ENCODE measurements at regions not wholly inside any gene's neighbourhood (a gene's known extent, or its start where the extent isn't known, plus 50 kb on each side); places are given as distances from the start of the nearest gene placed in this dataset.
A peak's percentile ranks its signal among the peaks of the same experiment; 100 is the strongest.
"Not testable (repeated sequence)": the region's sequence is repeated elsewhere in the genome, so short reads cannot be mapped to it uniquely, and the experiment has no call there.

DNA sequence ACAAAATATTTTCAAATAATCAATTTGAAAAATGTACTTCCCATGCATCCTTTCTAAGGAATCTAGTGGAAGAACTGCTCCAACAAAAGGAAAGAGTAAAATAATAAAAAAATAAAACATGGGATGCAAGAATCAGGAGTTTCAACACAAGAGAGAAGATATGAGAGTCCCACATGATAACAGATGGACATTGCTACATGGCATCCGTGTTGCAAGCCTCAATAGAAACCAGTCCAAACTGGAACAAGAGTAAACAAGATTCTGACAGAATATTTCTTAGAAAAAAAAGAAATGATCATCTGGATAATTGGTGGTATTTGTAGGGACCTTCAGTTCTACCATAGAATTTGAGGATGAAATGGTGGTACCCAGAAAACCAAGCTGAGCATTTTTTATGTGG, 186.8 kb downstream of the FRK start:
- no peak for DNase-seq (ENCODE audit: low read depth in 2 of 2)

DNA sequence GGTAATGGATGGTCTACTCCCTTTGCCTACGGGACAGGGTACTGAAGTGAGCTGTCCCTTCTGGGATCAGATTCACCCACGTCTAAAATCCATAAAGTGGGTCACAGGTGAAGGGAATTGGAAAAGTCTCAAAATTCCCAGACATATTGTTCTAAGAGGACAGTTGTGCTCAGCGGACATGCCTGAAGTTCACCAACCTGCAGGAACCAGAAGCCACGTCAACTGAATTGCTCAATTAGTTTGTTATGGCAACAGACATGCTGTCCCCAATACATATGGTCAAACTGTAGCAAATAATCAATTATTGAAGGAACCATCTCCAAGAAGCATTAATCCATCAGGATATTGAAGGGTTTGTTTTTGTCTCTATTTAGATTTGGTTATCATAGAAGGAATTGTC, 190.2 kb downstream of the FRK start:
- no peak for DNase-seq (ENCODE audit: low read depth in 2 of 2)

DNA sequence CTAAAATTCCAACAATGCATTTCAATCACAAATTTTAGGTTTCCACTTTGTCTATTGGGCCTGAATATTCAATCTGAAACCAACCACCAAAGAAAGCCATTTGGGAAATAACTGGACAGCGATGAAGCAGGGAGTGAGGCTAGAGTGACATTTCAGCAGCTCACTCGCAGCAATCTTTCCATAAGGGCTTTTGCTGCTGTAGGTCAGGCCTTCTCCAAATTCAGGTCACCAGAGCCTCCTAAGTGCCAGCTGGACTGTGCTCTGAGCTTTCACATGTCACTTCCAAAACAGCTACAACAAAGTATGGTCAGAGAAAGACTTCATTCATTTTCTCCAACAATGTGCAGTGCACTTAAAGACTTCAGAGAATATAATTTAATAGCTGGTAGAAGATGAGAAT, 194.8 kb downstream of the FRK start:
- no peak for DNase-seq (ENCODE audit: low read depth in 2 of 2)

- no peak for DNase-seq (ENCODE audit: low read depth in 2 of 2)
Measured at GRCh38 chr6:115863211-115863610, 197.5 kb downstream of the FRK start.

DNA sequence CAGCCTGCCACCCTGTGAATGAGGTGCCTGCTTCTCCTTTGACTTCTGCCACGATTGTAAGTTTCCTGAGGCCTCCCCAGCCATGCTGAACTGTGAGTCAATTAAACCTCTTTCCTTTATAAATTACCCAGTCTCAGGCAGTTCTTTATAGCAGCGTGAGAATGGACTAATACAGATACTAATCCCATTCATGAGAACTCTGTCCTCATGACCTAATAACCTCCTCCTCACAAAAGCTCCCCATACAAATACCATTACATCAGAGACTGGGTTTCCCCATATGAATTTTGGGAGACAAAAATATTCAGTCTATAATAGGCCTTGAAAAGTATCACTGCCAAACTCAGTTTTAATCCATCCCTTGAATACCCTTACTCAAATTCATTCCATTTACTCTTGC, 199.0 kb downstream of the FRK start:
- not testable (repeated sequence) for DNase-seq (ENCODE audit: low read depth in 2 of 2)

- DNase-seq (ENCODE audit: low read depth in 2 of 2): not testable (repeated sequence)
Measured at GRCh38 chr6:115859577-115859976, 201.1 kb downstream of the FRK start.

- no peak for DNase-seq (ENCODE audit: low read depth in 2 of 2)
Measured at GRCh38 chr6:115854866-115855665, 205.6 kb downstream of the FRK start.

- no peak for DNase-seq (ENCODE audit: low read depth in 2 of 2)
Measured at GRCh38 chr6:115847671-115848070, 213.0 kb downstream of the FRK start.

DNA sequence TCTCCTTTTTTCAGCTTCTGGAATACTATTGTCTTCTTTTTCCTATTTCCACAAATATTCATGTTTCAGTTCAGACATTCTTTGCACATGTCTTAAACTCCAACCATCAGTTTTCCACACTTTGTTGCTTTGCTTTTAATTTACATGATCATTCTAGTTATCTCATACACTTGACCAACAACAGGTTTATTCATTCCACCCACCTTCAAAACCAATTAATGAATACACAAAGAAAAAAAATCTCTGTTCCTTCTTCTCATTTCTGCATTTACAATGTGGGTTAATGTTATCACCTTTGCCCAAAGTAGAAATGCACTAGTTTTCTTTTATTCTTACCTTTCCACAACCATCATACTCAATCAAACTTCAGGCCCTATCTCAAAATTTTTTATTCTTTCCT, 216.7 kb downstream of the FRK start:
- no peak for DNase-seq (ENCODE audit: low read depth in 2 of 2)

- DNase-seq (ENCODE audit: low read depth in 2 of 2): no peak
Measured at GRCh38 chr6:115842338-115842737, 218.4 kb downstream of the FRK start.

DNA sequence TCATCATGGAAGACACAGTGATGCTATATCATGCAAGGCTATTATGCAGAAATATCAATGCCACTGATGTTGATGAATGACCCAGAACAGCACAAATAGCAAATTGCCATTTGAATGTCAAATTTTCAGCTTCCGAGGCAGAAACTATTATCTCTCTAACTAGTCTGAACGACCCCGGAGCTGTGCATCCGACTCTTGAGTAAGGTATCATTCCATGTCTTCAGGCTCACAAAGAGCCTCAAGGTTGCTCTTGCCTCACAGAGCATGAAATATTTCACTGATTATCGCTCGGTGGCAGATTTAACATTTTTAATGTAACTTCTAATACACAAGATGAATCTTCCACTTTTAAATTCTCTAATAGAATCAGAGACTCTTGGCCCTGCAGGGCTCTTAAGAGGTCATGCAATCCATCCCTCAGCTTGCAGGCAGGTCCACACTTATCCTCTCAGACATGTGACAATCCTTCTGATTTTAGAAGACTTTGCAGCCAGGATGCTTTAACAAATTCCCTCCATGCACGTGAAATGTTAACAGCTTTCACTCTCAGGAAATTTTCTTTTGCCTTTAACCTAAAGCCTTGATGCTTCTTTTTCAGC, 221.0 kb downstream of the FRK start:
- no peak for DNase-seq (ENCODE audit: low read depth in 2 of 2)

DNA sequence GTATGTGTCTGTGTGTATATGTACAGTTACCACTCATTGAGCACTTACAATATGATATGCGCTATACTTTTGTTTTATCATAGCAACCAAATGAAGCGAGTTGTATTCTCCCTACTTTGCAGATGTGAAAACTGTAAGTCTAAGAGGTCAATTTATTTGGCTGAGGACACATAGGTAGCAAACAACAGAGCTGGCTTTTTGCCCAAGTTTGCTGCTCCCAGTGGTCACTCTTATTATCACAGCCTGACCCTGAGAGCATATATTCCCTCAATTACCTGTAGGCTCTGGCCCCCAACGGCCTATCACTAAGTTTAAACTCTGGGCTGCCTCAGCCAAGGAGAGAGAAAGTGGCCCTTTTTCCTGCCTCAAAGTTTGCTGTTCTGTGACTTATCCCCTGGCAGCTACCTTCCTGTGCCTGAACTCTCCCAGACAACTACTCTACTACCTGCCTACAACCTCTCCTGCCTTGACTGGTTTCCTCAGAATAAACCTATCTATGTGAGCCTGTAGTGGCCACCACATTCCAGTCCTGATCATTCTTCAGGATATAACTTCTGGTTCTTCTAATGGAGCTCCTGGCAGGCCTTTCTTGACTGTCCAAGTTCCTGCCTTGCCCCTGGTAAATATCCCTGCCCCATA, 221.8 kb downstream of the FRK start:
- peak; percentile 1 to 6 for DNase-seq (ENCODE audit: low read depth in 2 of 2)

DNA sequence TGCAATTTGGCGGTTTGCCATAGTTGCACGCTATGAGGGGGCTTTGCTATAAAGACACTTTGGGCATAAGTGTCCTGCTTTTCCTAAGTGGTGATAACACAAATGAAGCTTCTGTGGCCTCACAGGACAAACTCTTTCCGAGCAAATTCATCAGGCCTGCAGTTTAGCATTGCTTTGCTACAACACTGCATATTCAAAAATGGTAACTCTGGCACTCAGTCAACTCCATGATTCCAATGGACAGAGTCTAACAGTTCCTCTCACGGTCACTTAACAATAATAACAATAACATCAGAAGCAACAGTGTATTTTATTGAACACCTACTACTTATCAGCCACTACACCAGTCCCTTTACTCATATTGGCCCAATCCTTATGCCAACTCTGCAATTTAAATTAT, 222.5 kb downstream of the FRK start:
- DNase-seq (ENCODE audit: low read depth in 2 of 2): no peak

- DNase-seq (ENCODE audit: low read depth in 2 of 2): not testable (repeated sequence)
Measured at GRCh38 chr6:115836374-115836773, 224.3 kb downstream of the FRK start.

DNA sequence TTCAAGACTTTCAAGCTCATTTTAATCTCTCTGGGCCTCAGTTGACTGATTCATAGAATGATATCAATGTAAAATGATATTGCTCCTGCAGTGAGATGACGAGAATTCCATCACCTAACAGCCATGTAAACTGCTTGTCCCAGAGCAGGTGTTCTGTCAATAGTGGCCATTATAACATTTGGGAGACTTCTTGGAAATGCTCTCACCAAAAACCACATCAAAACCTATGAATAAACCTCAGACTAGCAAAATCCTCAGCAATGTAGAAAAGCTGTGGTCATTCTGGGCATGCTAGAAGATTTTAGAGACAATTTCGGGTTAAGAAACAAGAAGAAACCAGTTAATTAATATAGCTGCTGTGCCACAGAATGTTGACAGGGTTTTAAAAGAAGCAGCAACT, 225.4 kb downstream of the FRK start:
- no peak for DNase-seq (ENCODE audit: low read depth in 2 of 2)

DNA sequence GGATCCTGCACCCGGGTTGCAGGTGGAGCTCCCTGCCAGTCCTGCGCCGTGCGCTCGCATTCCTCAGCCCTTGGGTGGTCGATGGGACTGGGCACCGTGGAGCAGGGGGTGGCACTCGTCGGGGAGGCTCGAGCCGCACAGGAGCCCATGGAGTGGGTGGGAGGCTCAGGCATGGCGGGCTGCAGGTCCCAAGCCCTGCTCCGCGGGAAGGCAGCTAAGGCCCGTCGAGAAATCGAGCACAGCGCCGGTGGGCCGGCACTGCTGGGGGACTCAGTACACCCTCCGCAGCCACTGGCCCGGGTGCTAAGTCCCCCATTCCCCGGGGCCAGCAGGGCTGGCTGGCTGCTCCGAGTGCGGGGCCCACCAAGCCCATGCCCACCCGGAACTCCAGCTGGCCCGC, 226.1 kb downstream of the FRK start:
- not testable (repeated sequence) for DNase-seq (ENCODE audit: low read depth in 2 of 2)

- DNase-seq (ENCODE audit: low read depth in 2 of 2): no peak
Measured at GRCh38 chr6:115832786-115833185, 227.9 kb downstream of the FRK start.

DNA sequence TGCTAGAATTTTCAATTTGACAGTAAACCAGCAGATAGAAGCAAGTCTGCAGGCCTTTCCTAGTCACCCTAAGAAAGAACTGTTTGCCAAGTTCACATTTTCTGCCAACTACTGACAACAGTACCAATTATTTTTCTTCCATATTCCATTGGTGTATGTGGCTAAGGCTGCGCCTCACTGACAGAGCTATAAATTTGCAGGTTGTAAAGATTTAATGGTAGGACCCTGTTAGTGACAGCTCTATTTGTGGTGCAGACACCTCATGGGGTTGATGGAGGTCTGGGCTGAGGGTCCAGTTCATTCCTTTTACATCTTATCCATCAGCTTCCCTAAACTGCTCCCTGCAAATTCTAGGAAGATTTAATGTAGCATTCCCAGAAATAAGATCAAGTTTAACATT, 228.5 kb downstream of the FRK start:
- no peak for DNase-seq (ENCODE audit: low read depth in 2 of 2)

GRCh38 chr6:115830895-115831294, 229.8 kb downstream of the FRK start:
- no peak for DNase-seq (ENCODE audit: low read depth in 2 of 2)

- no peak for DNase-seq (ENCODE audit: low read depth in 2 of 2)
Measured at GRCh38 chr6:115821798-115822197, 238.9 kb downstream of the FRK start.

- DNase-seq (ENCODE audit: low read depth in 2 of 2): no peak
Measured at GRCh38 chr6:115819506-115819905, 241.2 kb downstream of the FRK start.

- no peak for DNase-seq (ENCODE audit: low read depth in 2 of 2)
Measured at GRCh38 chr6:115817161-115817560, 243.5 kb downstream of the FRK start.

DNA sequence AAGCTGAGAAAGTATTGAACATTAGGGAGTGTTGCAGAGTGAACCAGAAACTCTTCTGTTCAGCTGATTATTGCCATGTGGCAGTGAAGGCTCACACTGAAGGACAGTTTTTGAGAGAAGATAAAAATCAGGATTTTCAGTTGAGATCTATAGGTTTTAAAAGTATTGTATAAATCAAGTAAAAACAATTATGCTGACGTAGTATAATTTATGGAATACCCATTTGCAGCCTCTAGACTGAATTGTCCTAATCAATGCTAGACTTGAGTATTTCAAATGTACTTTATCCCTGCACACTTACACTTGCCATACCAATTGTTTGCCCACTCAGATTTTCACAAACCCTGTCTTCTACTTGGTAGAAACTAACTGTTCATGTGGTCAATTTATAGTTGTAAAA, 245.8 kb downstream of the FRK start:
- no peak for DNase-seq (ENCODE audit: low read depth in 2 of 2)

Measured in dermis microvascular lymphatic vessel endothelial cell (primary cell).